GM19025 (cell line): ENCODE measurements at regions not wholly inside any gene's neighbourhood (a gene's known extent, or its start where the extent isn't known, plus 50 kb on each side); places are given as distances from the start of the nearest gene placed in this dataset.
"Not testable (repeated sequence)": the region's sequence is repeated elsewhere in the genome, so short reads cannot be mapped to it uniquely, and the experiment has no call there.

Experiments
- ATAC-seq: cut with Tn5 transposase; IDR thresholded peaks from one replicate; pipeline ENCODE4 v1.9.1; 2021; ENCODE audit warnings: mild to moderate bottlenecking, low read depth, moderate library complexity; ENCODE audit not compliant: unreplicated experiment

GRCh38 chr16:29312345-29312675, 94.2 kb downstream of the NPIPB11 start:
- ATAC-seq: not testable (repeated sequence)

- no peak for ATAC-seq
These were observed 94.8 kb downstream of the NPIPB11 start for GRCh38 chr16:29311461-29312344.

- no peak for ATAC-seq
These were observed 95.6 kb downstream of the NPIPB11 start for GRCh38 chr16:29310852-29311314.

- not testable (repeated sequence) for ATAC-seq
These were observed 96.3 kb downstream of the NPIPB11 start for GRCh38 chr16:29310243-29310642.

GRCh38 chr16:29309601-29310000, 96.9 kb downstream of the NPIPB11 start:
- not testable (repeated sequence) for ATAC-seq

- no peak for ATAC-seq
These were observed 97.6 kb downstream of the NPIPB11 start for GRCh38 chr16:29308644-29309546.

GRCh38 chr16:29307598-29308507, 98.7 kb downstream of the NPIPB11 start:
- no peak for ATAC-seq

- ATAC-seq: no peak
These were observed 99.4 kb downstream of the NPIPB11 start for GRCh38 chr16:29306943-29307597.

GRCh38 chr16:29306201-29306600, 100.3 kb downstream of the NPIPB11 start:
- ATAC-seq: no peak

GRCh38 chr16:29305018-29305417, 101.5 kb downstream of the NPIPB11 start:
- not testable (repeated sequence) for ATAC-seq

- no peak for ATAC-seq
These were observed 102.3 kb downstream of the NPIPB11 start for GRCh38 chr16:29304251-29304650.

- no peak for ATAC-seq
These were observed 103.0 kb downstream of the NPIPB11 start for GRCh38 chr16:29303520-29303919.

GRCh38 chr16:29302976-29303375, 103.5 kb downstream of the NPIPB11 start:
- ATAC-seq: no peak

GRCh38 chr16:29302433-29302832, 104.1 kb downstream of the NPIPB11 start:
- ATAC-seq: not testable (repeated sequence)

GRCh38 chr16:29301662-29302285, 104.7 kb downstream of the NPIPB11 start:
- ATAC-seq: not testable (repeated sequence)

GRCh38 chr16:29300541-29301535, 105.7 kb downstream of the NPIPB11 start:
- not testable (repeated sequence) for ATAC-seq

GRCh38 chr16:29300030-29300491, 106.5 kb downstream of the NPIPB11 start:
- ATAC-seq: not testable (repeated sequence)

- ATAC-seq: not testable (repeated sequence)
These were observed 107.5 kb downstream of the NPIPB11 start for GRCh38 chr16:29298997-29299396.
